ENCODE measurements at regions not wholly inside any gene's neighbourhood (a gene's known extent, or its start where the extent isn't known, plus 50 kb on each side); places are given as distances from the start of the nearest gene placed in this dataset.

DNA sequence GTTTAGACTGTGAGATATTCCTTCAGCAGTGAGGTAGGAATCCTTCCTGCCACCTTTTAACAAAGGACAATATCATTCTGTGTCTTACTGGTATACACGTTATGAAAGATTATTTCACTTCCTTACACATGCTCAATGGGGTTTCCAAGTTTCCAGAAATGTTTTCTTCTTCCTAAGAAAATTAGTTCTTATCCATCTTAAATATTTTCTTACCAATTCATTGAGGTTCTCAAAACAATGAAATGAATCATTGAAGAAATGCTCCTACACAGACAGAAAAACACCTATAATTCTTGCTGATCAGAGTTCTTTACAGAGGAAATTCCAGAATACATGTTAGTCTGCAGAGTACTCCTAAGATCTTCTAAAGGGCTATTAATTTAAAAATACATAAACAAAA is 51.4 kb upstream of the SEC61G start:
- no peak for FAIRE-seq
- DNase-seq (ENCODE audit: extremely low spot score, insufficient read length, low read depth) = no peak

DNA sequence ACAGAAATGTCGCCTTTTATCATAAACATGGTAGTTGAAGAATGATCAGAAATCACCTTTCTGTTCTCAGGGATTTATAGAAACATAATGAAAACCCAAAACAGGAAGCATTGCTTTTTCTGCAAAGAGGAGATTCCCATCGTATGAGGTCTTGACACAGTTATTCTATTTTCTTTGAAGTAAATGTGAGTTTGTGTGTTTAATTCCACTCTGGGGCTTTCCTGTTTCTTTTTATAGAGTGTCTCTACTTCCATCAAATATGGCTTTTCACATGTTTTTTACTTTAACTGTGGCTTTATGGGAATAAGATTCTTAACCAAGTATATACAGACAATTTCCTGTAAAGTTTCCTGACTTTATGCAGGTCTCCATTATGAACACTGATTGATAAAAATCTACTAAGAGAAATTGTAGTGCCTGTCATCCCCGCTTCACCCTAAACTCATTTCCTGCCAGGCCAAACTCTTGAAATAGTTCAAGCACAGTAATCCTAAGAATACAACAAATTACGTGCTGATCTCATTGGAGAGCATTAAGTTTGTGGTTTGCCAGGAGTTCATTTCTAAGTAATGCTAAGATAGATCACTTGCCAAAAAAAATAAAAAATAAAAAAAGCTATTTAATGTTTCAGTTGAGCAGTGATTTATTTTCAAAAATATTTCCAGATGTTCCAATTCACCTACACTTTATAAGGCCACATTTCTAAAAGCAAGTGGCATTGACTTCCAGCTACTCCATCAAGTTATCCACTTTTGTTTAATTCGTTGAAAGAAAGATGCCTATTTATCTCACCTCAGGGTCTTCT is 52.2 kb upstream of the SEC61G start:
- FAIRE-seq = no peak

DNA sequence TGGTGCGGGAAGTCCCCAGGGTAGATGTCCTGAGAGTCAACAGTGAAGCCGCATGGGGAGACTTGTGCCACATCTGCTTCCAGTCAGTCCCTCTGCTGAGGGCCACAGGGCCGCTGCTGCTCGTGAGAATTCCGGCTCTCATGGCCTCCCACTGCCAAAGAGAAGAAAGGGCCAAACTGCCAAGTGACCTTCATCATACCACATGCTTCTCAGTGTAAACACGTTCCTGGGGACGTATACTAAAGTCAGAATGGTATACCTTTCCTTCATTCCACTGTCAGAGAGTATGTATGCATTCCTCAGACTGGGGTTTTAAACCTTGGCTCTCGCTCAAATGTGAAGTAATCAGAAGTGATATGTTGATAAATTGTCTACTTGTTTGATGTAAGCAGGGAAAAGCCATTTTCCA is 52.8 kb upstream of the SEC61G start:
- no peak for DNase-seq (ENCODE audit: extremely low spot score, insufficient read length, low read depth)
- FAIRE-seq = no peak

More for the DNA sequence above, 52.2 kb upstream of the SEC61G start:
- no peak for DNase-seq (ENCODE audit: extremely low spot score, insufficient read length, low read depth)

DNA sequence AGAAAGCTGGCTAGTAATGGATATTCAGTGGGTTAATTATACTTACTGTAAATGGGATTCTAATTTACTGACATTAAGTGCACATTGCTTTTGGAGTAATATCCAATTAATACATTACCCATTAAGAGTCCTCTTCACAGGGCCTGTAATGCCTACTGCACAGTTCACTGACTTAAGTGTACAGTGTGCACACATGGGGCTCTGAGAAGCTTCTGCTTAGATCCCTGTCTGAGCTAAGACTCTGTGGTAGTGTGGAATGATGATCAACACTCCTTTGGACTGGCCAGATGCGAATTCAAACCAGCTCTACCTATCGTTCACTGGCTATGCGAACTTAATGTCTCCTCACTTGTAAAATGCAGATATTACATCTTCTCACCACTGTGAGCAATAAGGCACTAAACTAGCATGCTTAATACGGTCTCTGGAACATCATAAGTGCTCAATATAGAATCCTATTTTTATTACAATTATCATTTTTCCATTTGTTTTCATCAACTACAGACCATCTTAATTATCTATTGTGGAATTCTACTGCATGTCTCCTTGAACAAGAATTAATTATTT is 53.8 kb upstream of the SEC61G start:
- DNase-seq (ENCODE audit: extremely low spot score, insufficient read length, low read depth) = no peak
- no peak for FAIRE-seq

DNA sequence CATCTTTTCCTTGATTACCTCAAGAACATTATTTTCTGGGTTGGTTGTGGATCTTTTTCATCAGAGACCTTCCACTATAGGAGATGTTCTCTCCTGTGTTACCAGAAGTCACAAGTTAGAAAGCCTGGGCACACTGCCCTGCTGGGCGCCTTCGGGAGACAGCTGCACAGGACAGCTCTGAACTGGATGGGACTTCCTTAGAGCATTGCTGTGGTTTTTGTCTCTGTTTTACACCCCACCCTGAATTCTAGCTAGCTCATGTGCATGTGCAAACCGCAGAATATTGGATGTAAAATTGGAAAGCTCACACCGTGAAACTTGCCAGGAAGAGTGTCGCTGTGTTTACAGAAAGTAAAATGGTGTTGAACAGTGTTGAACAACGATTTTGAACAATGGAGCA is 54.4 kb upstream of the SEC61G start:
- DNase-seq (ENCODE audit: extremely low spot score, insufficient read length, low read depth) (no peak), FAIRE-seq (no peak)

DNA sequence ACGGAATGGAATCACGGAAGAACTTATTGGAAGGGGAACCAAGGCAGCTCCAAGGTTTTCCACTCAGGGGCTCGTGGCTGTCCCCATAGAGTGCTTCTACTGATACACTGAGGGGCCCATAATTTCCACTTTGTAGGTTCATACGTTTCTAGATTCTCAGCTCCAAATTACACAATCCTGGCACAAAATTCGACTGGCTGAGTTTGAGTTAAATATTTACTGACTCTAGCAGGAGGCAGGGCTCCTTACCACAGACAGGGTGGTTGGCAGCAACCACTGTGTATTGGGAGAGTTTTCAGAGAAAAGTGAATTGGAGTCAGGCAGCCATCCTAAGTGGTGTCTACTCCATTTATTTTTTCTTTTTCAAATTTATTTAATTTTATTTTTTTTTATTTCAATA is 55.4 kb upstream of the SEC61G start:
- FAIRE-seq = no peak
- no peak for DNase-seq (ENCODE audit: extremely low spot score, insufficient read length, low read depth)

DNA sequence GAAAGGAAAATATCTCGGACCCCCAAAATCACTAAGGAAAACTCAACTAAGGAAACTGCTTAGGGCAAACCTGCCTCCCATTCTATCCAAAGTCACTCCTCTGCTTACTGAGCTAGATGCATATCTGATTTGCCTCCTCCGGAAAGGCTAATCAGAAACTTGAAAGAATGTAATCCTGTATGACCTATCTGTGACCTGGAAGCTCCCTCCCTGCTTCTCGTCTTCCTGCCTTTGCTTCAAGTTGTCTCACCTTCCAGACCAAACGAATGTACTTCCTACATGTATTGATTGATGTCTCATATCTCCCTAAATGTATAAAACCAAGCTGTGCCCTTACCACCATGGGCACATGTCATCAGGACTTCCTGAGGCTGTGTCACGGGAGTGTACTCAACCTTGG is 58.1 kb upstream of the SEC61G start:
- DNase-seq (ENCODE audit: extremely low spot score, insufficient read length, low read depth) = no peak
- FAIRE-seq = peak; percentile 21

DNA sequence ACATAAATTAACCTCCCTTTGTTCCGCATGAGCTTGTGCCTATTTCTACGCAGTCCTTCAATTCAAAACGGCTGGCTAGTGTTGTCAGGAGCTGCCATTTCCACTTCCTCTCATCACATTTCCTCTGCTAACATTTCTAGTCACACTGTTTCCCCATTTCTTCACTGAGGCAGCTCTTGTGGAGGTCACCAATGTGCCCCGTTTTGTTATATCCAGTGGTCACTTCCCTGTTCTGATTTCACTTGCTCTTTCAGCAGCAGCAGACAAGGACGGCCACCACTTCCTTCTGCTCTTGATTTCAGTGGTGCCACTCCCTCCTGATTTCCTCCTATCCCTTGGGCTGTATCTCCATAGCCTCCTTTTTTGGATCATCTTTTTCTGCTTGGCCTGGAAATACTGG is 64.8 kb upstream of the SEC61G start:
- FAIRE-seq (no peak), DNase-seq (ENCODE audit: extremely low spot score, insufficient read length, low read depth) (no peak)

DNA sequence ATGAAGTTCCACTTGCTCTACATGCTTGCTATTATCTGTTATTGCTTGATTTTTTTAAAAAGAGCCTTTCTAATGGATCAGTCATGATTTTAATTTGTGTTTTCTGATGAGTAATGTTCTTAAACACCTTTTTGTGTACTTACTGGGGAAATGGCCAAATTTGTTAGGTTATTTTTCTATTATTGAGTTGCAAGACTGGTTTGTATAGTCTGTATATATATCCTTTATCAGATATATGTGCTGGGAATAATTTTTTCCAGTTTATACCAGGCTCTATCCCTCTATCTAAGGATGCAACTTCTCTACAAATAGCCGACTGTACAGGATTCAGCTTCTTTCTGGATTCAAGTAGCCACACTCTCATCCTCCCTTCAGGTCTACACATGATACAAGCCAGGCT is 65.6 kb upstream of the SEC61G start:
- no peak for FAIRE-seq

DNA sequence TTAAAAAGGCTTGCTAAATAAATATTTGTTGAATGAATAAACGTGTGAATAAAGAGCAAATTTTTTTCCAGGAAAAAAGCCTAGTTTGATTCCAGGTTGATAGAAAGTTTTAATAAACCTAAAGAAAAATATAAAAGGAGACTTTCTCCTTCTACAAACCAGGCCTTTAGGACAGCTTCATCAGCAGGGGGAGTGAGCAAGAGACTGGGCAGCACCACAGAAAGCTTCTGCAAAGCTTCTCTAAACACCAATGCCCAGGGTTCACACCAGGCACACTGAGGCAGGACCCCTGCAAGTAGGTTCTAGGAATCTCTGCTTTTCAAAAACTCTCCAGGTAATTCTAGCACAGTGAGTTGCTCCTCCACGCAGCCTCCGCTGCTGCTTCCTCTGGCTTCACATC is 66.4 kb upstream of the SEC61G start:
- FAIRE-seq (no peak), DNase-seq (ENCODE audit: extremely low spot score, insufficient read length, low read depth) (no peak)

More for the DNA sequence above, 65.6 kb upstream of the SEC61G start:
- DNase-seq (ENCODE audit: extremely low spot score, insufficient read length, low read depth) = no peak

DNA sequence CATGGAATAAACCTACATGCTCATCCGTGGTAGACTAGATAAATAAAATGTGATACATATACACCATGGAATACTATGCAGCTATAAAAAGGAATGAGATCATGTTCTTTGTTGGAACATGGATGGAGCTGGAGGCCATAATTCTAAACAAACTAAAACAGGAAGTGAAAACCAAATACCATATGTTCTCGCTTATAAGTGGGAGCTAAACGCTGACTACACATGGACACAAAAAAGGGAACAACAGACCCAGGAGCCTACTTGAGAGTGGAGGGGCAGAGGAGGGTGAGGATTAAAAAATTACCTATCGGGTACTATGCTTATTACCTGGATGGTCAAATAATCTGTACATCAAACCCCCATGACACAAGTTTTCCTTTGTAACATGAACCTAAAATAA is 68.7 kb upstream of the SEC61G start:
- no peak for DNase-seq (ENCODE audit: extremely low spot score, insufficient read length, low read depth)
- no peak for FAIRE-seq

DNA sequence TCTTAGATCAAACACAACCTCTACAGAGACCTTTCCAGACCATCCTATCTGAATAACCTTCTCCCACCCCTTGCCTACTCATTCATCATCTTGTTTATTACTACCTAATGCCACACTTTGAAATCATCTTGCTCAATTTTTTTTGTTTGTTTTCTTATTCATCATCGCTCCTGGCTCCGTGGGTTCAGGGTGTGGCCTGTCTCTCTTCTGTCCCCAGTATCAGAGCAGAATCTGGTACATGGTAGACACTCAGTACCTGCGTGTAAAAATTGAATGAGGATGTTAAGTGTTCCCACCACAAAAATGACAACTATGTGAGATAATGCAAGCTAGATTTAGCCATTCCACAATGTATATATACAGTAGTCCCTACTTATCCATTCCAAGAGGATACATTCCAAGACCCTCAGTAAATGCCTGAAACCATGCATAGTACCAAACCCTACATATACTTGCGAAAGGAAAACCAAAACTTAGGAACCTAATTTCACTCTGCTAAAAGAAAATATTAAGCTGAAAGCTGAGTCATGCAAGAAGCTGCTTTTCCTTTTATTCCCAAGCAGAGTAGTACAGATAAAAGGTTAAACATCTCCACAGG is 72.1 kb upstream of the SEC61G start:
- DNase-seq (ENCODE audit: extremely low spot score, insufficient read length, low read depth) = no peak
- FAIRE-seq = no peak

DNA sequence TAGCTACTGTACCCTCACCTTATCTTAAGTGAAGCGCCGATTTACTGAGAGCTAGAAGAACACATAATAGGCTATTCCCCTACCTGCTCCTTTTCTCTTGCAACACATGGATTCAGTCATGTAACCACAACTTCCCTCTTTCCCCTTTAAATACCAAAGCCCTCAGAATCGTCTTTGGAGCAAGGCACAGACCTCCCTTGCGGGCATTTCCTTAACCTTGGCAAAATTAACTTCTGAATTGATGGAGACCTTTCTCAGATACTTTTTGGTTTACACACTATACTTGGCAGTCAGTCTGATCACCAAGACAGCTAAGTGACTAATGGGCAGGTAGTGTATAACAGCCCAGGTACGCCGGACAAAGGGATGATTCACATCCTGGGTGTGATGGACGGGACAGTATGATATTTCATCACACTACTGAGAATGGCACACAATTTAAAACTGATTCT is 72.7 kb upstream of the SEC61G start:
- DNase-seq (ENCODE audit: extremely low spot score, insufficient read length, low read depth) = no peak
- FAIRE-seq = no peak

DNA sequence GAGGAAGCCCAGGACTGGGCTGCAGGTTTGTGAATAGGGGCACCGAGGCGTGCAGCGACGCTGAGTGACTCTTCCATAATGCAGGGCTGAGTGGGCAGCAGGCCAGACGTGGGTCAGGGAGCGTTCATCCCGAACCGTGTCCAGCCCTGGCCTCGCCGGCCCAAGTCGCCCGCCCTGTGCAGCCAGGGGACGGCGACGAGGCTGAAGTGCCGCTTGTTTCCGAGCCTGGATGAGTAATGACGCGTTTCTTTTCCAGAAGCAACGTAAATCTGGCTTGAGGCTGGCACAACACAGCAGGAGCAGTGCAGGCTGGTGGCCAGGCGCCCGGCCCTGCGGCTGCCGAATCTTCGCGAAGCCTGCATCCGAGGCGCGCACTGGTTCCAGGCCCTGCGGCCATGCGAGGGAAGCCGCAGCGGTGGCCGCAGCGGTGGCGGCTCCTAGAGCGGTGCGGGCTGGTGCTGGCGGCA is 74.0 kb upstream of the SEC61G start:
- FAIRE-seq (no peak), DNase-seq (ENCODE audit: extremely low spot score, insufficient read length, low read depth) (no peak)

DNA sequence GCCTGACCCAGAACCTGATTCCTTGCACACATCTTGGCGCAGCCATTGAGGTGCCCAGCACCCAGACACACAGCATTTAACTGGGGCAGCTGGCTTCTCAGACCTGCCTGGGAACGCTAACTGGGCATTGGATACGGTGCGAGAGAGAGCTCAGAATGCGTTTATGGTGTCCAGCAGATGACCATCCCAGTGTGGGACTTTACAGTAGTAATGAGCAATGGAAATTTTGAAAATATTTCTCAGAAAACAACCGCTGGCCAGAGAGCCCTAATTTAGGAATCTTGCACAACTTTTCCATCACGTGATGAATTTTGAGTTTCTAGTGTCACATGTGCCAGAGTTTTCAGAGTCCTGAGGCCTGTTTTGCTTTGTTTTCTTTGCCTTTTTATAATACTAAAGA is 78.2 kb upstream of the SEC61G start:
- DNase-seq (ENCODE audit: extremely low spot score, insufficient read length, low read depth) = no peak
- no peak for FAIRE-seq

DNA sequence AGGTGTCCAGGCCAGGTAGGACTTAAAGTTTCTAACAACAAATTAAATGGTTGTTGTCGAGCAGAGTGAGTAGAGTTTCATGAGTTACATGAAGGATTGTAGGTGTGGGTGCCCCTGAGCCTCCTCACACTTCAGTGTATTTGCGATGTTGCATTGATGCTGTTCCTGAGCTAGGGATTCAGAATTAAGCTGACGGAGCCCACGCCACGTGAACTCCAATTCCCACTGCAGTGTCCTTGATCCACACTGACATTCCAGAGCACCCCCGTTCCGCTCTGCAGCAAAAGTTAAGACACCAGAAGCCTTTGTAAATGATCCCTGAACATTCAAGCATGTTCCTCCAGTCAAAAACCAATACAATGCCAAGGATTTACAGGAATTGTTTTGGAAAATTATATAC is 78.8 kb upstream of the SEC61G start:
- FAIRE-seq (no peak), DNase-seq (ENCODE audit: extremely low spot score, insufficient read length, low read depth) (no peak)

DNA sequence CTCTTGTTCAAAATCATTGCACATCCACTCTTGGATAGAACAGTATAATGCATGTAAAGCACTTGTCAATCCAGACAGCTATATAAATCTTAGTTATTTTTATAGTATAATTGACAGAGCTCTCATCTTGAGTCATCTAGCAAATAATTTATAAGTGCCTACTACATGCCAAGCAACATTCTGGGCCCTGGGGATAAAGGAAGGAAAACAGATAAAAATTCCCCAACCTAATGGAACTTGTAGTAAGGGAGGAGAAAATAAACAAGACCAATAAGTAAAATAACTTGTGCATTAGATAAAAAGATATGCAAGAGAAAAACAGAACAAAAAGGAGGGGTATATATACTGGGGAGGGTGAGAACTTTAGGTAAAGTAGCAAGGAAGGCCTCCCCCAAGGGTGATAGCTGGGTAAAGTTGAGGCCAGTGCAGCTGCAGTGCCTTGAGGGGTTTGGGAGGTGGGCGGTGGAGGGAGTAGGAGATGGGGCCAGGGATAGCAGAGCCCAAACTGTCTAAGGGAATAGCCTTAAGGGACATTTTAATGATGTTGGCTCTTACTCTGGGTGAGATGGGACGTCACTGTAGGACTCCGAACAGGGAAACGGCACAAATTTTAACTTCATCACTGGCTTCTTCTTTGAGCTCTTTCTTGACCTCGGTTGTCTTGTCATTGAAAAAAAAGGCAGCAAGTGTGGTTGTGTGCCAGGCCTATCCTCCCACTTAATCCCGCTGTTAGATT is 79.3 kb upstream of the SEC61G start:
- FAIRE-seq (no peak), DNase-seq (ENCODE audit: extremely low spot score, insufficient read length, low read depth) (no peak)

DNA sequence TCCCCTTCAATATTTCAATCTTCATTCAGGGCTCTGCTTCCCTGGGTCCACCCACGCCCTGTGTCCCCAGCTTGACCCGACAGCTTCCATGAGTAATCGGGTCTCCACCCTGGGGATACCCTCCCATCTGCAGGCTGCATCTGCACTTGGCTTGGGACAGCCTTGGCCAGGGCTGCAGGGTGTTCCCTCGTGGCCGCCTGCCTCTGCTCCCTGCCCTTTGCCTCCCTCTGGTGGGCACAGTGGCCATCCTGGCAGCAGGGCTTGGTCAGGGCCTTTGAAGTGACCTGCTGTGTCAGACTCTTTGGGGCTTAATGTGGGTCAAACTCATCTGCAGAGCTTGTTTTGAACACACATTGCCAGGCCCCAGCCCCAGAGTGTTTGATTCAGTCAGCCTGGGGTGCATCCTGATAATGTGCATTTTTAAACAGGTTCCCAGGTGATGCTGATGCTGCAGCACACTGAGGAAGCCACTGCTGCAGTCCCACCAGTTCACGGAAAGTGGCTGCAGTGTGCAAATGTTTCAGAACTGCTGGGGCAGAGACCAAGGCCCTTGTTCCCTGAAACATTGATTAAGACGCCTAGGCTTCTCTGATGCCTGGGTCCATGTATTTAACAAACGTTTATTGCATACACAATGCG is 80.7 kb upstream of the SEC61G start:
- DNase-seq (ENCODE audit: extremely low spot score, insufficient read length, low read depth) (no peak), FAIRE-seq (no peak)

DNA sequence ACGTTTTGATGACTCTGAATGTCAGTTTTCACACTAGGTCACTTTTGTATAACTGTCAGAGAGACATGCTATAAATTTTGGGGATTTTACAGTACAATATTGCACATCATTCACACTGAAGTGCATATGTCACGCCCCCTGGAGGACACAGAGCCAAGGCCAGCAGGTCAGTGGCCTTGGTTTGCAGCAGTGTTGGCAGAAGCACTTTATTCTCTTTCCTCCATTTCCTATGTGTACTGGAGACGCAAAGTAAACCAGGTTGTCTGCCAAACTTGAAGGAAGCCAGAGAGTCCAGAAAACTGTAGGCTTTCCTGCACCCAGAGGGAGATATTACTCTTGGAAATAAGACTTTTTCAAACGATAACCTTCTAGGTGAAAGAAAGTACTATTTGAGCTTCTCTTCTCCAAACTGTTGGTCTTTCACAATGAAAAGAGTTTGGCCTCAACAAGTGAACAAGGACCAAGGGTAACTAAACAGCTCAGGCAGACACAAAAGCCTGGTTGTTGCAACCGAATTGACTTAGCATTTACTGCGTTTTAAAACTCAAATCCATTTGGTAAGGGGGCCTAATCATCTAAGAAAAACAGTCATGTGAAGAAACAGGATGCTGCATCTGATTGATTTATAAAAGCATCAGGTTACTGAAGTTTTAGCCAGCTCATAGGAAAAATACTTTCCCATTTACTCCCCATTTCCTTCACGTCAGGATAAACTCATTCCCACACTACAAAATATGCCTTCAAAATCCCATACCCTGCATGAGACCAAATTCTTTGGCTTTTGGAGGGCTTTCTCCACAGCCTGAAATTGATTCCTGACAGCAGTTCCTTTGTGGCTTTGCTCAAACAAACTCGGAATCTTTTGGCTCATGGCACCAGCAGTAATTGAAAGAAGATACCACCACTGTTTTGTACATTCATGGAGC is 83.0 kb upstream of the SEC61G start:
- no peak for FAIRE-seq
- no peak for DNase-seq (ENCODE audit: extremely low spot score, insufficient read length, low read depth)

Measured in GM18507 (cell line).